Ishikawa (cell line): ENCODE measurements at regions not wholly inside any gene's neighbourhood (a gene's known extent, or its start where the extent isn't known, plus 50 kb on each side); places are given as distances from the start of the nearest gene placed in this dataset.

Source experiments
- CEBPB ChIP-seq: IDR thresholded peaks from 2 replicates; pipeline ENCODE4 v1.6.1; 2012
- CREB1 ChIP-seq: IDR thresholded peaks from 2 replicates; pipeline ENCODE4 v1.6.1; 2012; ENCODE audit warnings: low read depth
- EGR1 ChIP-seq: IDR thresholded peaks from 2 replicates; pipeline ENCODE4 v1.6.1; 2012
- EP300 ChIP-seq: IDR thresholded peaks from 2 replicates; pipeline ENCODE4 v1.6.1; 2012; ENCODE audit warnings: borderline replicate concordance
- FOXM1 ChIP-seq: IDR thresholded peaks from 2 replicates; pipeline ENCODE4 v1.6.1; 2012; ENCODE audit warnings: low read depth, borderline replicate concordance
- NFIC ChIP-seq: IDR thresholded peaks from 2 replicates; pipeline ENCODE4 v1.6.1; 2012
- RAD21 ChIP-seq: IDR thresholded peaks from 2 replicates; pipeline ENCODE4 v1.6.1; 2012; ENCODE audit warnings: low read depth
- TAF1 ChIP-seq: IDR thresholded peaks from 2 replicates; pipeline ENCODE4 v1.6.1; 2012; ENCODE audit warnings: low read depth, mild to moderate bottlenecking
- TCF12 ChIP-seq: IDR thresholded peaks from 2 replicates; pipeline ENCODE4 v1.6.1; 2012; ENCODE audit warnings: low read depth
- TEAD4 ChIP-seq: IDR thresholded peaks from 2 replicates; pipeline ENCODE4 v1.6.1; 2012
- YY1 ChIP-seq: IDR thresholded peaks from 2 replicates; pipeline ENCODE4 v1.6.1; 2012; ENCODE audit warnings: low read depth
- ZBTB7A ChIP-seq: IDR thresholded peaks from 2 replicates; pipeline ENCODE4 v1.6.1; 2012; ENCODE audit warnings: low read depth
- TF ChIP-seq, protein P1 (sequence below): IDR thresholded peaks from 2 replicates; pipeline ENCODE4 v1.6.1; 2012; ENCODE audit warnings: low read depth, mild to moderate bottlenecking
- TF ChIP-seq, protein P2 (sequence below): IDR thresholded peaks from 2 replicates; pipeline ENCODE4 v1.6.1; 2012
- TF ChIP-seq, protein P3 (sequence below): IDR thresholded peaks from 2 replicates; pipeline ENCODE4 v1.6.1; 2012

DNA sequence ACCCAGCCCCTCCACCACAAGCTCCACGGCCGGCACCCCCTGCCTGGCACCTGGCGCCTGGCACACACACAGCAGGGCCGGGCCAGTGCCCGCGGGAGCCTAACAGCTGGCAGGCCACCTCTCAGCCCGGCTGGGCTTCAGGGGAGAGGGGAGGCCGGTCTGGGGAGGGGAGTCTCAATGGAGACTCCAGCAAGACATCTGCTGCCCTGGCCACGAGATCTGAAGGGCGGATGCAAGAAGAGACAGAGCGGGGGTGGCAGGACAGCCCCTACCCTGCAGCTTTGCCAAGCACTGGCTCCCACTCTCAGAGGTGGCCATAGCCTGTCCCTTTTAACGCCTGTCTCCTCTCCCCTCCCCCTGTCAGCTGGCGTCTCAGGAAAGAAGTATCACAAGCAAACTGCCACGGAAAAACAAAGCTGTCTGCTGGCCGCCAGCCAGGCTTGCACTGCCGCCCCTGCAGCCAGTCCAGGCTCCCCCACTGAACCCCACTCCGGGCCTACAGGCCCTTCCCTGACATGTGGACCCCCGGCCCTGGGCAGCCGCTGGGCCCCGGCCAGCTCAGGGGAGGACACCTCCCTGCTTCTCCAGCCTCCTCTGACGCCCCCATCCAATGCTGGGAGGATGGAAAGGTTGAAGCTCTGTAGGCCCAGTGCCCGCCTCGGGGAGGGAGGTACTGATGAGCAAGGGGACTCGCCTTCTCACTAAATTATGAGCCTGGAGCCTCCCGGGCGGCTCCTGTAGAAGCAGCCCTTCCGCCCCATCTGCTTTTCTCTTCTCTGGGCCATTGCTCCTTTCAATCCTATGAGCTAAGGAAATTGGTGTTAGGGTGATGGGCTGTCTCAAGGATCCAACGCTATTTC is 178.4 kb downstream of the ARHGAP12 start:
- TF ChIP-seq CEBPB (no peak), EP300 (peak; percentile 72; the same call in 1 of the 2 replicates), CREB1 (no peak), YY1 (0 out of 2 replicates have a peak, but pooled peaks have one; percentile 30), EGR1 (peak; percentile 38), TEAD4 (0 out of 2 replicates have a peak, but pooled peaks have one; percentile 30), NFIC (peak; percentile 49), TCF12 (peak; percentile 82), FOXM1 (peak; percentile 31; the same call in 1 of the 2 replicates), RAD21 (no peak), ZBTB7A (peak; percentile 70), TAF1 (peak; percentile 46)
- TF ChIP-seq, protein P1, sequence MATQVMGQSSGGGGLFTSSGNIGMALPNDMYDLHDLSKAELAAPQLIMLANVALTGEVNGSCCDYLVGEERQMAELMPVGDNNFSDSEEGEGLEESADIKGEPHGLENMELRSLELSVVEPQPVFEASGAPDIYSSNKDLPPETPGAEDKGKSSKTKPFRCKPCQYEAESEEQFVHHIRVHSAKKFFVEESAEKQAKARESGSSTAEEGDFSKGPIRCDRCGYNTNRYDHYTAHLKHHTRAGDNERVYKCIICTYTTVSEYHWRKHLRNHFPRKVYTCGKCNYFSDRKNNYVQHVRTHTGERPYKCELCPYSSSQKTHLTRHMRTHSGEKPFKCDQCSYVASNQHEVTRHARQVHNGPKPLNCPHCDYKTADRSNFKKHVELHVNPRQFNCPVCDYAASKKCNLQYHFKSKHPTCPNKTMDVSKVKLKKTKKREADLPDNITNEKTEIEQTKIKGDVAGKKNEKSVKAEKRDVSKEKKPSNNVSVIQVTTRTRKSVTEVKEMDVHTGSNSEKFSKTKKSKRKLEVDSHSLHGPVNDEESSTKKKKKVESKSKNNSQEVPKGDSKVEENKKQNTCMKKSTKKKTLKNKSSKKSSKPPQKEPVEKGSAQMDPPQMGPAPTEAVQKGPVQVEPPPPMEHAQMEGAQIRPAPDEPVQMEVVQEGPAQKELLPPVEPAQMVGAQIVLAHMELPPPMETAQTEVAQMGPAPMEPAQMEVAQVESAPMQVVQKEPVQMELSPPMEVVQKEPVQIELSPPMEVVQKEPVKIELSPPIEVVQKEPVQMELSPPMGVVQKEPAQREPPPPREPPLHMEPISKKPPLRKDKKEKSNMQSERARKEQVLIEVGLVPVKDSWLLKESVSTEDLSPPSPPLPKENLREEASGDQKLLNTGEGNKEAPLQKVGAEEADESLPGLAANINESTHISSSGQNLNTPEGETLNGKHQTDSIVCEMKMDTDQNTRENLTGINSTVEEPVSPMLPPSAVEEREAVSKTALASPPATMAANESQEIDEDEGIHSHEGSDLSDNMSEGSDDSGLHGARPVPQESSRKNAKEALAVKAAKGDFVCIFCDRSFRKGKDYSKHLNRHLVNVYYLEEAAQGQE: no peak
- TF ChIP-seq, protein P2, sequence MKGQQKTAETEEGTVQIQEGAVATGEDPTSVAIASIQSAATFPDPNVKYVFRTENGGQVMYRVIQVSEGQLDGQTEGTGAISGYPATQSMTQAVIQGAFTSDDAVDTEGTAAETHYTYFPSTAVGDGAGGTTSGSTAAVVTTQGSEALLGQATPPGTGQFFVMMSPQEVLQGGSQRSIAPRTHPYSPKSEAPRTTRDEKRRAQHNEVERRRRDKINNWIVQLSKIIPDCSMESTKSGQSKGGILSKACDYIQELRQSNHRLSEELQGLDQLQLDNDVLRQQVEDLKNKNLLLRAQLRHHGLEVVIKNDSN: no peak
- TF ChIP-seq, protein P3, sequence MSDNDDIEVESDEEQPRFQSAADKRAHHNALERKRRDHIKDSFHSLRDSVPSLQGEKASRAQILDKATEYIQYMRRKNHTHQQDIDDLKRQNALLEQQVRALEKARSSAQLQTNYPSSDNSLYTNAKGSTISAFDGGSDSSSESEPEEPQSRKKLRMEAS: 0 out of 2 replicates have a peak, but pooled peaks have one; percentile 1

DNA sequence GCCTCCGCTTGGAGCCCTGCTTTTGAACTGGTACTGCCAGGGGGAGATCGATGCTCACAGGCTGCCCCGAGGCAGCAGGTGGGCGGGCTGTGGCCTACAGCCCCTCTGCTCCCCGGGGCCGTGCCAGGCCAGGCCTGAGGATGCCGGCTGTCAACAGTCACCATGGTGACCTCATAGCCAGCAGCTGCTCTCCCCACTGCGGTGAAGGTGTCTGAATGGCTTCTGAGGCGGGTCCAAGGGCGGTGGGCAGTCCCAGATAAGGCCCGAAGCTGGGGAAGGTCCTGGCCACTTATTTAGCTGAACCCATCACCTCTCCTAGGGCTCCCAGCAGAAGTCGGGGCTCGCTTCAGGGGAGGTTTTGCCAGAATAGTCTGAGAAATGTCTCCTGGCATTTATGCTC is 179.3 kb downstream of the ARHGAP12 start:
- no peak for TF ChIP-seq NFIC
- TF ChIP-seq, protein P2: no peak
- no peak for TF ChIP-seq TEAD4
- no peak for TF ChIP-seq CREB1
- TF ChIP-seq TCF12: no peak
- TF ChIP-seq FOXM1: no peak
- no peak for TF ChIP-seq EGR1
- no peak for TF ChIP-seq YY1
- no peak for TF ChIP-seq CEBPB
- TF ChIP-seq, protein P3: no peak
- no peak for TF ChIP-seq RAD21
- no peak for TF ChIP-seq ZBTB7A
- no peak for TF ChIP-seq TAF1
- TF ChIP-seq, protein P1: no peak
- TF ChIP-seq EP300: no peak

DNA sequence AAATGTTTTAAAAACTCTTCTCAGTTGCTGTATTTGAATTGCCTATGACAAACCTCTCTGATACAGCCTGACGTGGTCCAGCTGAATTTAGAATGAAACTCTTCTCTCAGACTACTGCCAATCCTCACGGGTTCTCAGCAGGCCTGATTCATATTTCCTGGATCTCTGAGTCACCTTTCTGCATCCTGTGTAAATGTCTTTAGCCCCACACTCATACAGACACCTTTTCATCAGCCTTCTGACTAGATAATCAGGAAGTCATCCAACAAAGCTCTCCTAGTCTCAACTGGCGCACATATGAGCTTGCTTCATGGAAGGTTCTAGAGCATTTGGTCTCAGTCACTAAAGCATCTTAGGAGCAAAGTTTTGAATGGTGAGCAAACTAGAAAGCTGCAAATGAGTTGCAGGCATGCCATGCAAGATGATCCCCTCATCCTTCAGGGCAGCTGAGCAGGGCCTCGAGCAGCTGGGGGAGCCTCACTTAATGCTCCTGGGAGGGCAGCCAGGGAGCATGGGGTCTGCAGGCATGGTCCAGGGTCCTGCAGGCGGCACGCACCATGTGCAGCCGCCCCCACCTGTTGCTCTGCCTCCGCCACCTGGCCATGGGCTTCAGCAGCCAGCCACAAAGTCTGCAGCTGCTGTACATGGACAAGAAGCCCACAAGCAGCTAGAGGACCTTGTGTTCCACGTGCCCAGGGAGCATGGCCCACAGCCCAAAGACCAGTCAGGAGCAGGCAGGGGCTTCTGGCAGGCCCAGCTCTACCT is 182.8 kb downstream of the ARHGAP12 start:
- TF ChIP-seq TCF12 (no peak), RAD21 (no peak), YY1 (no peak), TEAD4 (no peak), EP300 (no peak), EGR1 (no peak), CEBPB (no peak), TAF1 (no peak)
- TF ChIP-seq, protein P3: 0 out of 2 replicates have a peak, but pooled peaks have one; percentile 5

DNA sequence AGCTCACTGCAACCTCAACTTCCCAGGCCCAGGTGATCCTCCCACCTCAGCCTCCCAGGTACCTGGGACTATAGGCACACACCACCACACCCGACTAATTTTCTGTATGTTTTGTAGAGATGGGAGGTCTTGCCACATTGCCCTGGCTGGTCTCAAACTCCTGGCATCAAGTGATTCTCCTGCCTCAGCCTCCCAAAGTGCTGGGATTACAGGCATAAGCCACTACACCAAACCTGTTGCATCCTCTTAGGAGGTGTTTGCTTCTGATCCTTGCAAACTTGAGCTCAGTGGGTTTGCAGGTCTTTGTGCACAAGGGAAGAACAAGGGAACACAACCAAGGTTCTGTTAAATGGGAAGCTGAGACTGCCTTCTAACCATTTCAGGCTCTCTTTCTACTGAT is 184.6 kb downstream of the ARHGAP12 start:
- TF ChIP-seq TAF1: no peak
- TF ChIP-seq, protein P2: no peak
- no peak for TF ChIP-seq RAD21
- no peak for TF ChIP-seq CREB1
- TF ChIP-seq EGR1: no peak
